Liver (tissue), 8 donors: ENCODE measurements at regions not wholly inside any gene's neighbourhood (a gene's known extent, or its start where the extent isn't known, plus 50 kb on each side); places are given as distances from the start of the nearest gene placed in this dataset.

Source experiments
- DNase-seq: peaks from one replicate; pipeline ENCODE4 v3.0.0-alpha.2; 2017; ENCODE audit warnings: low spot score
- H3K27ac ChIP-seq, 2 donors: one replicate each; pipeline ENCODE4 v1.7.0; 2013; ENCODE audit warnings: inconsistent platforms in 2 of 2, low read length in 2 of 2, control low read depth in 1 of 2, low read depth in 1 of 2, mild to moderate bottlenecking in 1 of 2
- H3K27me3 ChIP-seq, 4 donors: one replicate each; pipeline versions ENCODE4 v1.6.1 to v1.7.0; 2013; ENCODE audit warnings: low read length in 3 of 4, inconsistent platforms in 1 of 4, mild to moderate bottlenecking in 1 of 4, moderate library complexity in 1 of 4; ENCODE audit not compliant: control insufficient read depth in 4 of 4, insufficient read depth in 4 of 4
- H3K36me3 ChIP-seq, 4 donors: one replicate each; pipeline versions ENCODE4 v1.6.1 to v1.7.0; 2013; ENCODE audit warnings: low read length in 3 of 4, mild to moderate bottlenecking in 3 of 4, low read depth in 1 of 4, moderate library complexity in 1 of 4; ENCODE audit not compliant: control insufficient read depth in 4 of 4, insufficient read depth in 3 of 4
- H3K4me1 ChIP-seq, 4 donors: one replicate each; pipeline versions ENCODE4 v1.6.1 to v1.7.0; 2013; ENCODE audit warnings: low read length in 3 of 4, mild to moderate bottlenecking in 3 of 4, moderate library complexity in 1 of 4; ENCODE audit not compliant: control insufficient read depth in 4 of 4, insufficient read depth in 4 of 4
- H3K4me3 ChIP-seq, 3 donors: one replicate each; pipeline versions ENCODE4 v1.6.1 to v1.7.0; 2013; ENCODE audit warnings: low read length in 3 of 3, control low read depth in 1 of 3, low read depth in 1 of 3, mild to moderate bottlenecking in 1 of 3
- H3K9ac ChIP-seq, 2 donors: one replicate each; pipeline ENCODE4 v1.7.0; 2013; ENCODE audit warnings: low read length in 2 of 2, mild to moderate bottlenecking in 2 of 2, moderate library complexity in 2 of 2, control low read depth in 1 of 2, low read depth in 1 of 2
- H3K9me3 ChIP-seq, 4 donors: one replicate each; pipeline versions ENCODE4 v1.6.1 to v1.7.0; 2013; ENCODE audit warnings: low read length in 3 of 4; ENCODE audit not compliant: control insufficient read depth in 4 of 4
- EGR1 ChIP-seq, 2 donors: IDR thresholded peaks; 2 replicates each; pipeline ENCODE4 v1.6.1; 2016 to 2018; ENCODE audit warnings: antibody characterized with exemption in 2 of 2, low read depth in 2 of 2
- FOXA1 ChIP-seq: IDR thresholded peaks from 2 replicates; pipeline ENCODE4 v1.6.1; 2016; ENCODE audit warnings: antibody characterized with exemption
- GABPA ChIP-seq, 2 donors: IDR thresholded peaks in 1 of 2; conservative IDR thresholded peaks in 1 of 2; 2 replicates each; pipeline ENCODE4 v1.6.1; 2016; ENCODE audit warnings: antibody characterized with exemption in 2 of 2, mild to moderate bottlenecking in 1 of 2, moderate library complexity in 1 of 2
- HNF4A ChIP-seq, 2 donors: conservative IDR thresholded peaks; 2 replicates each; pipeline ENCODE4 v1.6.1; 2016; ENCODE audit warnings: antibody characterized with exemption in 2 of 2, mild to moderate bottlenecking in 2 of 2
- JUND ChIP-seq, 2 donors: IDR thresholded peaks; 2 replicates each; pipeline ENCODE4 v1.6.1; 2016; ENCODE audit warnings: antibody characterized with exemption in 2 of 2
- NR2F2 ChIP-seq: IDR thresholded peaks from 2 replicates; pipeline ENCODE4 v1.6.1; 2016; ENCODE audit warnings: antibody characterized with exemption
- RAD21 ChIP-seq, 2 donors: IDR thresholded peaks; 2 replicates each; pipeline ENCODE4 v1.6.1; 2016; ENCODE audit warnings: antibody characterized with exemption in 2 of 2, mild to moderate bottlenecking in 2 of 2
- SP1 ChIP-seq: IDR thresholded peaks from 2 replicates; pipeline ENCODE4 v1.6.1; 2018; ENCODE audit warnings: antibody characterized with exemption, mild to moderate bottlenecking
- TAF1 ChIP-seq: conservative IDR thresholded peaks from 2 replicates; pipeline ENCODE4 v1.6.1; 2016; ENCODE audit warnings: antibody characterized with exemption, mild to moderate bottlenecking
- WGBS: extraction: QIAGEN DNeasy Blood & Tissue Kit; methylation state at CpG from one replicate; pipeline ENCODE4 v1.1.7; 2013; 5-methylcytosine and 5-hydroxymethylcytosine counted together
- TF ChIP-seq, protein P1 (sequence below): fragments of 150-350 bp; IDR thresholded peaks from 2 replicates; pipeline ENCODE4 v1.5.1; 2017; ENCODE audit warnings: improper control_type of control experiment, low read depth, low read length; ENCODE audit not compliant: missing input control
- TF ChIP-seq, protein P2 (sequence below): IDR thresholded peaks from 2 replicates; pipeline ENCODE4 v1.6.1; 2016; ENCODE audit warnings: antibody characterized with exemption
- TF ChIP-seq, protein P3 (sequence below): IDR thresholded peaks from 2 replicates; pipeline ENCODE4 v1.6.1; 2016; ENCODE audit warnings: antibody characterized with exemption, mild to moderate bottlenecking
- TF ChIP-seq, protein P4 (sequence below): IDR thresholded peaks from 2 replicates; pipeline ENCODE4 v1.6.1; 2016; ENCODE audit warnings: antibody characterized with exemption
- TF ChIP-seq, protein P5 (sequence below): IDR thresholded peaks from 2 replicates; pipeline ENCODE4 v1.6.1; 2016; ENCODE audit warnings: antibody characterized with exemption
- donor health status: healthy.
- donor health status: healthy.
- donor health status: healthy.
- donor health status: healthy.
- donor health status: healthy.

DNA sequence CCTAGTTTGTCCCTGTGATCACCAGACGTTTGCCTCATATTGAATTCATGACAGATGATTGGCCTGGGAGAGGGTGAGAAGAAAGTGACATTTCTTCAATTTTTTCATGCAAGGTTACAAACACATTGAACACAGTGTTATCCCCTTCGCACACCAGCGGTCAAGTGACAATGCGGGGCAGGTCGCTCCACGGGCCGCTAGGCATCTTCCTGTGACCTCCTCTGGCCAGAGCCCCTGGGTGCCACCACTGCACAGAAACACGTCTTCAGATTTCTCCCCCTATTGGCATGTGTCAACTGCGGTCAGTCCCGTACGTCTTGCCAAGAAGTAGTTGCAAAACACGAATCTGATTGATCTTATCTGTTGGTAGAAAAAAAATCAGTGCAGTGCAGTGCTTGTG is 97.1 kb downstream of the PXDC1 start (continued):
- TF ChIP-seq, protein P1, sequence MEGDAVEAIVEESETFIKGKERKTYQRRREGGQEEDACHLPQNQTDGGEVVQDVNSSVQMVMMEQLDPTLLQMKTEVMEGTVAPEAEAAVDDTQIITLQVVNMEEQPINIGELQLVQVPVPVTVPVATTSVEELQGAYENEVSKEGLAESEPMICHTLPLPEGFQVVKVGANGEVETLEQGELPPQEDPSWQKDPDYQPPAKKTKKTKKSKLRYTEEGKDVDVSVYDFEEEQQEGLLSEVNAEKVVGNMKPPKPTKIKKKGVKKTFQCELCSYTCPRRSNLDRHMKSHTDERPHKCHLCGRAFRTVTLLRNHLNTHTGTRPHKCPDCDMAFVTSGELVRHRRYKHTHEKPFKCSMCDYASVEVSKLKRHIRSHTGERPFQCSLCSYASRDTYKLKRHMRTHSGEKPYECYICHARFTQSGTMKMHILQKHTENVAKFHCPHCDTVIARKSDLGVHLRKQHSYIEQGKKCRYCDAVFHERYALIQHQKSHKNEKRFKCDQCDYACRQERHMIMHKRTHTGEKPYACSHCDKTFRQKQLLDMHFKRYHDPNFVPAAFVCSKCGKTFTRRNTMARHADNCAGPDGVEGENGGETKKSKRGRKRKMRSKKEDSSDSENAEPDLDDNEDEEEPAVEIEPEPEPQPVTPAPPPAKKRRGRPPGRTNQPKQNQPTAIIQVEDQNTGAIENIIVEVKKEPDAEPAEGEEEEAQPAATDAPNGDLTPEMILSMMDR, result no peak

DNA sequence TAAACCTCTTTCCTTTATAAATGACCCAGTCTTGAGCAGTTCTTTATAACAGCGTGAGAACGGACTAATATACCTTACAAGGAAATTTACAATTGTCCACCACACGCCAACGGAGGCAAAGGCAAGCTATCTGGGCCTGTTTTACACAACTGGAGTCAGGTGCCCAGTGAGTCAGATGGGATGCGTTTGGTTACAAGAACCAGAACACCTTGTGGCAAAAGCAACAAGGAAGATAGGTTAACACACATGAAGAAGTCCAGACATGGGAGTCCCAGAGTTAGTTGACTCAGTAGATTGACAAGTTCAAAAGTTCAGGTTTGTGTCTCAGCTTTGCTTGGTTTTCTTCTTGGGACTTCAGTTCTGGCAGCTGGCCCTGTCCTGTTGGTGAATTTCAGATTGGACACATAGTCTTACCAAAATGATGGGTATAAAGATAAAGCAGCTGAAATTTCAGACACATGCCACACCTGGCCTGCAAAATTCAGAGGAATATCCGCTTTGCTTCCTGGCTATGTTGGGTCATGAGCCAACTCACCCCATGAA is 97.9 kb downstream of the PXDC1 start:
- H3K36me3 ChIP-seq, result no peaks in the 10 kb centered on the region
- WGBS, result 97% methylated on average over 6 of the region's 6 CpGs
- no peak overlapping the region for H3K9ac ChIP-seq

DNA sequence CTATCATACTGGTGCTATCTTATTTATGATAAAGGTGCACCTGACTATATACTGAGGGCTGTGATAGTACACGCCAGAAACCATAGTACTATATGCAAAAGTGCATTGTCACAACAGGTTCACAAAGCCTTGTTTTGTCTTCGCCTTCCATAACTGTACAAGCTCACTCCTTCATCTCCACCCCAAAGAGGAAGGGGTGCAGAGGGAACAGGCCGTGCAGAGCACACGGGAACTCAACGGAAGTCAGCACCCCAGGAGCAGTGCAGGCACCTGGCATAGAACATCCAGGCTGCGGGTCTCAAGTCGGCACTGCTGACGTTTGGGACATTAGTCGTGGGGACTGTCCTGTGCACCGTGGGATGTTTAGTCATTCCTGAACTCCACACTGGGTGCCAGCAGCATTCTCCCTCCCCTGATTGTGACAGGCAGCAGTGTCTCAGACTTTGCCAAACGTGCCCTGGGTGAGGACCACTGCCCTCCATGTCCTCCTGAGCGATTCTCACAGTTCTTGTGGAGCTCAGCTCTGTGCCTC is 99.7 kb downstream of the PXDC1 start:
- no peaks in the 10 kb centered on the region for H3K27me3 ChIP-seq
- no peaks in the 10 kb centered on the region for H3K36me3 ChIP-seq
- H3K27ac ChIP-seq, result no peak overlapping the region
- no peak overlapping the region for H3K4me3 ChIP-seq
- no peaks in the 10 kb centered on the region for H3K4me1 ChIP-seq
- peaks cover 0 to 2% (median 0%) of the 10 kb centered on the region in 4 donors for H3K9me3 ChIP-seq
- TF ChIP-seq NR2F2, result no peak
- TF ChIP-seq SP1, result no peak
- TF ChIP-seq, protein P2, sequence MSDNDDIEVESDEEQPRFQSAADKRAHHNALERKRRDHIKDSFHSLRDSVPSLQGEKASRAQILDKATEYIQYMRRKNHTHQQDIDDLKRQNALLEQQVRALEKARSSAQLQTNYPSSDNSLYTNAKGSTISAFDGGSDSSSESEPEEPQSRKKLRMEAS, result no peak
- TF ChIP-seq JUND (IDR thresholded peaks at IDR 0.05), result no peak
- TF ChIP-seq EGR1 (IDR thresholded peaks at IDR 0.05; ENCODE audit: low read depth in 2 of 2), result no peak
- no peak for TF ChIP-seq FOXA1
- TF ChIP-seq GABPA (IDR thresholded peaks at IDR 0.05 in 1 of 2, conservative IDR thresholded peaks at IDR 0.05 in 1 of 2), result no peak
- TF ChIP-seq, protein P3, sequence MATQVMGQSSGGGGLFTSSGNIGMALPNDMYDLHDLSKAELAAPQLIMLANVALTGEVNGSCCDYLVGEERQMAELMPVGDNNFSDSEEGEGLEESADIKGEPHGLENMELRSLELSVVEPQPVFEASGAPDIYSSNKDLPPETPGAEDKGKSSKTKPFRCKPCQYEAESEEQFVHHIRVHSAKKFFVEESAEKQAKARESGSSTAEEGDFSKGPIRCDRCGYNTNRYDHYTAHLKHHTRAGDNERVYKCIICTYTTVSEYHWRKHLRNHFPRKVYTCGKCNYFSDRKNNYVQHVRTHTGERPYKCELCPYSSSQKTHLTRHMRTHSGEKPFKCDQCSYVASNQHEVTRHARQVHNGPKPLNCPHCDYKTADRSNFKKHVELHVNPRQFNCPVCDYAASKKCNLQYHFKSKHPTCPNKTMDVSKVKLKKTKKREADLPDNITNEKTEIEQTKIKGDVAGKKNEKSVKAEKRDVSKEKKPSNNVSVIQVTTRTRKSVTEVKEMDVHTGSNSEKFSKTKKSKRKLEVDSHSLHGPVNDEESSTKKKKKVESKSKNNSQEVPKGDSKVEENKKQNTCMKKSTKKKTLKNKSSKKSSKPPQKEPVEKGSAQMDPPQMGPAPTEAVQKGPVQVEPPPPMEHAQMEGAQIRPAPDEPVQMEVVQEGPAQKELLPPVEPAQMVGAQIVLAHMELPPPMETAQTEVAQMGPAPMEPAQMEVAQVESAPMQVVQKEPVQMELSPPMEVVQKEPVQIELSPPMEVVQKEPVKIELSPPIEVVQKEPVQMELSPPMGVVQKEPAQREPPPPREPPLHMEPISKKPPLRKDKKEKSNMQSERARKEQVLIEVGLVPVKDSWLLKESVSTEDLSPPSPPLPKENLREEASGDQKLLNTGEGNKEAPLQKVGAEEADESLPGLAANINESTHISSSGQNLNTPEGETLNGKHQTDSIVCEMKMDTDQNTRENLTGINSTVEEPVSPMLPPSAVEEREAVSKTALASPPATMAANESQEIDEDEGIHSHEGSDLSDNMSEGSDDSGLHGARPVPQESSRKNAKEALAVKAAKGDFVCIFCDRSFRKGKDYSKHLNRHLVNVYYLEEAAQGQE, result no peak
- TF ChIP-seq, protein P4, sequence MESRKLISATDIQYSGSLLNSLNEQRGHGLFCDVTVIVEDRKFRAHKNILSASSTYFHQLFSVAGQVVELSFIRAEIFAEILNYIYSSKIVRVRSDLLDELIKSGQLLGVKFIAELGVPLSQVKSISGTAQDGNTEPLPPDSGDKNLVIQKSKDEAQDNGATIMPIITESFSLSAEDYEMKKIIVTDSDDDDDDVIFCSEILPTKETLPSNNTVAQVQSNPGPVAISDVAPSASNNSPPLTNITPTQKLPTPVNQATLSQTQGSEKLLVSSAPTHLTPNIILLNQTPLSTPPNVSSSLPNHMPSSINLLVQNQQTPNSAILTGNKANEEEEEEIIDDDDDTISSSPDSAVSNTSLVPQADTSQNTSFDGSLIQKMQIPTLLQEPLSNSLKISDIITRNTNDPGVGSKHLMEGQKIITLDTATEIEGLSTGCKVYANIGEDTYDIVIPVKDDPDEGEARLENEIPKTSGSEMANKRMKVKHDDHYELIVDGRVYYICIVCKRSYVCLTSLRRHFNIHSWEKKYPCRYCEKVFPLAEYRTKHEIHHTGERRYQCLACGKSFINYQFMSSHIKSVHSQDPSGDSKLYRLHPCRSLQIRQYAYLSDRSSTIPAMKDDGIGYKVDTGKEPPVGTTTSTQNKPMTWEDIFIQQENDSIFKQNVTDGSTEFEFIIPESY, result no peak
- TF ChIP-seq TAF1, result no peak
- TF ChIP-seq, protein P5, sequence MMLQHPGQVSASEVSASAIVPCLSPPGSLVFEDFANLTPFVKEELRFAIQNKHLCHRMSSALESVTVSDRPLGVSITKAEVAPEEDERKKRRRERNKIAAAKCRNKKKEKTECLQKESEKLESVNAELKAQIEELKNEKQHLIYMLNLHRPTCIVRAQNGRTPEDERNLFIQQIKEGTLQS, result no peak
- no peak for TF ChIP-seq RAD21 (IDR thresholded peaks at IDR 0.05)
- TF ChIP-seq, protein P1, result no peak
- TF ChIP-seq HNF4A (conservative IDR thresholded peaks at IDR 0.05), result no peak
- no peak for DNase-seq
- no peak overlapping the region for H3K9ac ChIP-seq
- WGBS, result 85% methylated on average over 12 of the region's 12 CpGs

More for the DNA sequence above, 97.9 kb downstream of the PXDC1 start:
- Histone ChIP-seq H3K27me3 (no peaks in the 10 kb centered on the region), H3K4me1 (no peaks in the 10 kb centered on the region), H3K9me3 (peaks cover 0 to 2% (median 0%) of the 10 kb centered on the region in 4 donors), H3K4me3 (no peak overlapping the region), H3K27ac (no peak overlapping the region)
- DNase-seq, result no peak
- TF ChIP-seq NR2F2, result no peak
